Skeletal muscle cell (primary cell): ENCODE measurements at regions not wholly inside any gene's neighbourhood (a gene's known extent, or its start where the extent isn't known, plus 50 kb on each side); places are given as distances from the start of the nearest gene placed in this dataset.
A peak's percentile ranks its signal among the peaks of the same experiment; 100 is the strongest.
"Not testable (repeated sequence)": the region's sequence is repeated elsewhere in the genome, so short reads cannot be mapped to it uniquely, and the experiment has no call there.

Experiments used
- DNase-seq: peaks from one replicate; pipeline ENCODE4 v3.0.0-alpha.2; 2010; ENCODE audit warnings: low read depth
- H3K4me3 ChIP-seq: 2 replicates; pipeline ENCODE4 v1.5.1; 2011; ENCODE audit warnings: low read depth, mild to moderate bottlenecking, control low read depth, low read length, moderate library complexity

DNA sequence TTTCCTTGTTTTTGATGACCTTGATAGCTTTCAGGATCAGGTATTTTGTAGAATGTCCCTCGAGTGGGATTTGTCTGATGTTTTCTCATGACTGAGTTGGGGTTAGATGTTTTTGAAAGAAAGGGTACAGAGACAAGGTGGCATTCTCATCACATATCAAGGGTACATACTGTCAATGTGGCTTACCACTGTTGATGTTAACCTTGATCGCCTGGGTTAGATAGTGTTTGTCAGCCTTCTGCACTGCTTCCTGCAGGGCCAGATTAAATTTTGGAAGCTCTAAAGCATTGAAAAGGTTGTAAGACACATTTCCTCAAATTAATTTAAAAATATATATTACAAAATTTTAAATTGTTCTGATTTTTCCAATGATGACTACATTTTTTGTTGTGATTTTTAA lies 287.4 kb upstream of the ACTBL2 start:
- no peak for DNase-seq
- no peak overlapping the region for H3K4me3 ChIP-seq

DNA sequence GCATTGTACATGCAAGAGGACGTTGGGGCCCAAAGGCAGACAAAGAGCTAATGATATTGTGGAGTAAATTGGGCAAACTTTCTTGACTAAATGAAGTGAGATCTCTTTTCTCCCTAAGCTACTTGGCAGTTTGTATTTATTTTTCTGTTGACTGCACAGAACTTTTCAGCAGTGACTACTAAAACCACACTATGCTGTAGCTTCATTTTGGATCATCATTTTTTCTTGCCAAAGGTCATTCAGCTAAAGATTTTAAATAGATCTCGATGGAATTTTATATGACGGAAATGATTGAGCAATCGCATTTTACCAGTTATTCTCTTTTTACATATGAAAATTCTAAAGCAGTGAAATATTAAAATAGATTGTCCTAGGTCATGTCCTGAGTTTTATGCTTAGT lies 286.1 kb upstream of the ACTBL2 start:
- H3K4me3 ChIP-seq = no peak overlapping the region
- no peak for DNase-seq

DNA sequence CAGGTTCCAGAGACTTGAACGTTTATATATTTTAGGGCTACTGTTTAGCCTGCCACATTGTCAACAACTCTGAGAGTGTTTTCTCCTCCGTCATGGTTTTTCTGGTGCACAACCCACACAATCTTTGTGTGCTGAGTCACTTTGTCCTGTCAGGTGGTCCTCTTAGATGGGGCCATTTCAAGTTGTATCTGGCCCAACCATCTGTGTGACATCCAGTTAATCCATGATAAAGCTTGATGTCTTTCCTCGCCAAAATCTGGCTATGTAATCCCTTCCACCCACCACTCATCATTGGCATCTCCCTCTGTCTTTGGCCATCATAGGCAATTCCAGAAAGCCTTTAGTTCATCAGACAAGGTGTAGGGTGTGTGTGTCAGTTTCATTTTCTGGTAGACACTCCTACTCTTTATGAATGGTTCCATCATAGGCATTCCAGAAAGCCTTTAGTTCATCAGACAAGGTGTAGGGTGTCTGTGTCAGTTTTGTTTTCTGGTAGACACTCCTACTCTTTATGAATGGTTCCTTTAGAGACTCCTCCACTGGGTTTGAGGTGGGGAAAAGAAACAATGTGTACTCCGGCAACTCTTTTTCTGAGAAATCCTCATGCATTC lies 282.0 kb upstream of the ACTBL2 start:
- no peak for DNase-seq
- H3K4me3 ChIP-seq = no peak overlapping the region

DNA sequence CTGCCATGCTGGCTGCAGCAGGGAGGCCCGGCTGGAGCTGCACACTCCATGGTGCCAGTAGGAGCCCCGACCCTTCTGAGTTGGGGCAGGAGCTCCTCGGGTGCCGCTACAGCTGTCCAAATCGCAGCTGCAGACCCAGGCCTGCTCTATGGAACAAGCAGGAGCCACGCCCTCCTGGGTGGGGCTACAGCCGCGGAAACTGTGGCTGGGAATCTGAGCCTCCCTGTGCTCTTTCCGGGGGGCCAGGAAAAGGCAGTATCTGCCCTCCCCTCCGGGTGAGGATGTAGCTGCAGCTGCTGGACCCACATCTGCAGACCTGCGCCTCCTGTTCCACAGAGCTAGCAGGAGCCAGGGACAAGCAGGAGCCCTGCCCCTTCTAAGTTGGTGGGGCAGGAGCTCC lies 278.9 kb upstream of the ACTBL2 start:
- DNase-seq = no peak
- H3K4me3 ChIP-seq = no peak overlapping the region

DNA sequence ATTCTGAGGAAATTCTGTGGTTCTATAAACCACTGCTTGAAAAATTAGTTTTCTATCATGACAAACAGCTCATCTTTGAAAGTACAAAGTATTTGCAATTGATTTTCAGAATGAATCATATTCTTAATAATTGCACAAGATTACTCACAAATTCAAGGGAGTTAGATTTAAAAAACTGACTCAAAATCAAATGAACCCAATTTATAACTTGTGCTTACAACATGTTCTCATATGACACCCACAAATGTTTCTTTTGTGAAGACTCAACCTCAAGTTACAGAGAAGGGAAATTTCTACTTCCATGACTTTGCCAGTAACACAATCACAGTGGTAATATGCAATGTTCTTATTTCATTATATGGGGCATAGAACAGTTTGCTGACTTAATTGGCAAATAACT lies 272.0 kb upstream of the ACTBL2 start:
- no peak for DNase-seq
- H3K4me3 ChIP-seq = no peak overlapping the region

DNA sequence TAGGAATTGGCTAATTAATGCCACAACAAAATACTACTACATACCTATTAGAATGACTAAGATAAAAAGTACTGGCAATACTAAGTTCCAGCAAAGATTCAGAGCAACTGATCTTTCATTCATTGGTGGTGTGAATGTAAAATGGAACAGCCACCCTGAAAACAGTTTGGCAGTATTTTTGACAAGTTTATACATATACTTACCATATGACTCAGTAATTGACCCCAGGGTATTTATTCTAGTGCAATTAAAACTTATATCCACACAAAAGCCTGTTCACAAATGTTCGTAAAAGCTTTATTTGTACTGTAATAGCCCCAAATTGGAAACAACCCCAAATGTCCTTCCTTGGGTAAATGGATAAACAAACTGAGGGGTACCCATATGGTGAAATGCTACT lies 270.8 kb upstream of the ACTBL2 start:
- H3K4me3 ChIP-seq = no peak overlapping the region
- no peak for DNase-seq

DNA sequence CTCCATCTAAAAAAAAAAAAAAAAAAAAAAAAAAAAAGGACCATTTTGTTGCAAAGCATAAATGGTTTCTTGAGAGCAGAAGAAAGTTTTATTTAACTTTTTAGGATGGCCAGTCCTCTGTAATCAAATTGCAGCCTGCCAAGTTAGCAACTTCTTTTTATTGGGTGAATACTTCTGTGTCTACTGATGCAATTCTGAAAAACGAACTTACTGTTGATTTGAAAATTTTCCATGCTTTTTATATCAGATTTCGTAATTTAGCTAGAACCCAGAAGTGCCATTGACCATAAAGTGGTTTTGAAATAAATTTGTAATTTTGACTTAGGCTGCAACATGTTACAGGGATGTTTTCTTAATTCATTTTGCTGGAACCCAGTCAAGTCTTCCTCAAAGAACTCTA lies 269.1 kb upstream of the ACTBL2 start:
- no peak for DNase-seq
- no peak overlapping the region for H3K4me3 ChIP-seq

DNA sequence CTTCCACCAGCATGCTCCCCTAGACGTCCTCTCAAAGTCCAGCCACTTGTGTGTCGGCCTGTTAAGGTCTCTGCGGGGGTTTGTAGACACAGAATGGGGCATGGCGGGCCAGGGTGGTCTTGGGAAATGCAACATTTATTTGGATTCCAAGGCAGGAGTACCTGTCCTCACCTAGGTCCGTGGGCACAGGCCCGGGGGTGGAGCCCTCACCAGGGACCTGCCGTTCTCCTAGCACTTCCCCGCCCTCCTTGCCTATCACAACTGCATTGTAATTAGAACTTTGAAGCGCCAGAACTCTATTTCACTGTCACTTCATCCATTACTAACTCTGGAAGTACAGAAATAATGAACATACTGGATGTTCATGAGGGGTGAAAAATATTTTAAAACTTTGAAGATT lies 268.3 kb upstream of the ACTBL2 start:
- H3K4me3 ChIP-seq = no peak overlapping the region
- no peak for DNase-seq

DNA sequence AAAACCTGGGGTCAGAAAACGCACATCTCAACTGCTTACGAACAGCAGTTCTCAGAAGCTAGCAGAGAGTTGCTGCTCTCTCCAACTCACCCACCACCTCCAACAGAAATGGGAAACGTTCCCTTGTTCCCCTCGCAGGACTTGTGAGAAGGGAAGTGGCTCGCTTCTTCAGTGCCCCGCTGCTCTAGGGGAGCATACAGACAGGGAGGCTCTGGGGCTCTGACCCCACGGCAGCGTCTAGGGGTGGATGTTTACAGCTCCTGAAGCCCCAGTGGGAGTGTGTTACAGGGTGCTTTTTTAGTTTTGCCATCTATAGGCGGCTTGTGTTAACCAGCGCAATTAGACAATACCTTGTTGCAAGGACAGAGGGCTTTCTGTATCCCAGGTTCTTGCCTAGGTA lies 267.7 kb upstream of the ACTBL2 start:
- no peak overlapping the region for H3K4me3 ChIP-seq
- no peak for DNase-seq

DNA sequence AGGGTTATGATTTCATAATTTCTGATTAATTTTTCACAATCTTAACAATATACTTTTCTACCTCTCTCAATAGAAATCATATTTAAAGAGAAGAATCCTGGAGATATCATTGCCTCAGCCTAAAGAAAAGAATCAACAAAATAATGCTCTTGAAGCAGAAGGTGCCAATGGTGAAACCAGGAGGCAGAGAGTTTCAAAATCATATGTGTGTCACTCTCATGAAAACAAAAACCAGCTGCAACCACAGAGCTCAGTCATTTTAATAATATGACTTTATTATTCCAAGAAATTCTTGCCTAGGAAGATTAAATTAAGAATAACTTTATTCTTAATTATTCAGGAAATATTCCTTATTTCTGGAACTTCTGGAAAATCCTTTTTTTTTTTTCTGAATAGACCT lies 266.8 kb upstream of the ACTBL2 start:
- no peak for DNase-seq
- H3K4me3 ChIP-seq = no peak overlapping the region

DNA sequence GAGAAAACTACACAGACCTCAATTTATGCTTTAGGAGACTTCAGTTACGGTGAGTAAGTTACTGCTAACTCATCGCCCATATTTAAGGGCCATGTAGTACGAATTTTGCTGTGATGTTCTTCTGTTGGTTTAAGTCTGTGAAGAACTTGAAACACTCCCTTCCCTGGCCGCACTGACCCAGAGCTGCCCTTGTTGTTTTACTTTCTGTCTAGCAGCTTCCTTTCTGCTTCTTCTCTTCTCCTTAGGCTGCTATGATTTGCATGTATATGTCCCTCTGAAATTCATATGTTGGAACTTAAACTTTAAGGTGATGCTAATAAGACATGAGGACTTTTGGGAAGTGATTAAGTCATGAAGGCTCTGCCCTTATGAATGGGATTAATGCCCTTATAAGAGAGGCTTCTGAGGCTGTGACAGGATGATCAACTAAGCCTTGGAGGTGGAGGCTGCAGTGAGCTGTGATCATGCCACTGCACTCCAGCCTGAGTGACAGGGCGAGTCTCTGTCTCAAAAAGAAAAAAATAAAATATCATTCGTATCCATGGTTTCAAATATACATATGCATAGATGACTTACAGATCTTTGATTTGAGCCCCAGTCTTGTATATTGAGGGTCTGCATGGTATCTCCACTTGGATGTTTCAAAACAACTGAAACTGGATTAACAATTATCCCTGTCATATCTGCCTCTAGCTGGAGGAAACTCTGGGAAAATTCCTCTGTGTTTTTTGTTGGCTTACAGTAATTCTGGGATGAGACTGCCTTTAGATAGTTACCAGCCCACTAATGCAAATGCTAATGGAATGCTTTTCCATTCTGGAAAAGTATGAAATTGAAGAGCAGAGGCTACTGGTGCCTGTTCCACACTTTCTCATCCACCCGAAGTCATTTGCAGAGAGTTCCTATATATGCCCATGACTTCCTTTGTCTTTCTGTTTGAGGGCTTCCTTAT lies 263.4 kb upstream of the ACTBL2 start:
- no peak for DNase-seq
- H3K4me3 ChIP-seq = no peak overlapping the region

DNA sequence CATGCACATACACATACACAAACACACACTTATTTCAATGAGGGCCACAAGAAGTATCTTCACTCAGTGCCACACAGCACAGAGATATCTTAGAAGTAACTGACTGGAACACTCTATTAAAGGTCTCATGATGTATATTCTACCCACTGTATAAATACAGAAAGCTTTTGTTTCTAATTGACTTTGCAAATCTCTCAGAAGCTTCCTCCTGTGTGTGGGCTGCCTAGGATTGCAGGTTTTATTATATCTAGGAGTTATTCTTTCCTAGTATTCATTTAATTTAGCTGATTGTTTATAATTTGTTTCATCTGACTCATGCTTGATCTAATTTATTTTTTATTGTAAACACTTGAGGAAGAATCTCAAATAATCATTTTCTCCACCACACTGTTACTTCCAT lies 262.4 kb upstream of the ACTBL2 start:
- DNase-seq = no peak
- H3K4me3 ChIP-seq = no peak overlapping the region

DNA sequence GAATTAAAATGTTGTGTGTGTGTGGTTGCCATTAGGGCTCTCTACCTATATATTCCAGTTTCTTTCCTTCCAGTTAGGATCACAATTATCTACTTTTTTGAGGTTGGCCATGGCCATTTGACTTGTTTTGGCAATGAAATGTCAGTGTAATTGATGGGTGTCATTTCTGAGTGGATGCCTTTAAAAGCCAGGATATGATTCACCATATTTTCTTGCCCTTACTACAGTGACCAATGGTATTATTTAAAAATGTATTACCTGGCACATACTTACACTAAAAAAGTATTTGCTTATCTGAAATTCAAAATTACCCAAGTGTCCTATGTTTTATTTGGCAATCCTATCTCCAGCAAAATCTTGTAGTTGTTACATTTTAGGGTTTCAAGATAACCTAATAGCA lies 258.7 kb upstream of the ACTBL2 start:
- H3K4me3 ChIP-seq = no peak overlapping the region

DNA sequence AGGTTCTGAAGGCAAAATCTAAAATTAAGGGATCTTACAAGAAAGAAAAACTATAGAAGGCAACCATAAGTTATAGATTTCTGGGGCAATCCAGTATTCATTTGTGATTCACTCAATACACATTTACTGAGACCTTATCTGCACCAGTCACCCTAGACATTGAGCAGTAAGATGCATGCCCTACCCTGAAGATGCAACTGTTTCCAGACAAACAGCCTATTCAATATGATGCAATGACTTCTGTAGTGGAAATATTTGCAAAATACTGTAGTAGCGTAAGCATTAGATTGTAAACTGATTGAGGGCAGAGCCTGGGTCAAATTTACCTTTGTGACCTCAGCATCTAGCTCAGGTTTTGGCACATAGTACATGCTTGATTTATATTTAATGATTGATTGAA lies 256.2 kb upstream of the ACTBL2 start:
- DNase-seq = no peak
- H3K4me3 ChIP-seq = no peak overlapping the region

More for the DNA sequence above, 258.7 kb upstream of the ACTBL2 start:
- DNase-seq = no peak

DNA sequence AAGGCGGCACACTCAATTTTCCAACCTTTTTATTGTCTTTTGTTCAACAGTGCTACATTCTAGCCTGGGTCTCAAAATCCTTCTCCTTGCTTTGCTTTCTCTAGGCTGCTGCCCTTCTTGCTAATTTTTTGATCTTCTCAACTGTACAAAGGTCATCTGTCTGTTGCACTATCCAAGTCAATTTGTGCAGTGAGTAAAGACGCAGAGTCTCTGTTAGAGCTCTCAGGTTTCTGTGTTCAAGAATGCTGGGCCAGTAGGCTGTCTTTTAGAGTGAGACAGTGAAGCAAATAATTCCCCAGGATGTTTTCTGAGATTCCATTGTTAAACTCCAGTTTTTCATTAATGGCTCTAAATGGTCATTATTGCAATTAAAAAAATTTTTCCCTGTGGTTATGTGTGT lies 255.7 kb upstream of the ACTBL2 start:
- no peak overlapping the region for H3K4me3 ChIP-seq
- no peak for DNase-seq

DNA sequence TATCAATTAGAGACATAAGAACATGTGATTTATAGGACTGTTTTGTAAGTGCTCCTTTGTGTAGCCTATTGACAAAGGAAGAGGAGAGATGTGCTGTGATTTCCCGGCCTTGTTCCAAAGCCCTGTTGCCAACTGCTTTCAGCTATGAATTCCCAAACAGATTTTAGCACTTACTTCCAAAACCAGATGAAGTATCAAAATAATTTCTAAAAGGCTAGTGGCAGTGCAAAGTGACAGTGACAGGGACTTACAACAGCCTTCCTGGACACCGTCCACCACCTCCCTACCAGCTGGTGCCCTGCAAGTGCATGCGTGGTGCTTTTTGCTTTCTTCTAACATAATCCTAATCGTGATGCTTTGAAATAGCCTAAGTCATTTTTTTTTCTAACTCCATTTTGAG lies 254.1 kb upstream of the ACTBL2 start:
- no peak for DNase-seq

DNA sequence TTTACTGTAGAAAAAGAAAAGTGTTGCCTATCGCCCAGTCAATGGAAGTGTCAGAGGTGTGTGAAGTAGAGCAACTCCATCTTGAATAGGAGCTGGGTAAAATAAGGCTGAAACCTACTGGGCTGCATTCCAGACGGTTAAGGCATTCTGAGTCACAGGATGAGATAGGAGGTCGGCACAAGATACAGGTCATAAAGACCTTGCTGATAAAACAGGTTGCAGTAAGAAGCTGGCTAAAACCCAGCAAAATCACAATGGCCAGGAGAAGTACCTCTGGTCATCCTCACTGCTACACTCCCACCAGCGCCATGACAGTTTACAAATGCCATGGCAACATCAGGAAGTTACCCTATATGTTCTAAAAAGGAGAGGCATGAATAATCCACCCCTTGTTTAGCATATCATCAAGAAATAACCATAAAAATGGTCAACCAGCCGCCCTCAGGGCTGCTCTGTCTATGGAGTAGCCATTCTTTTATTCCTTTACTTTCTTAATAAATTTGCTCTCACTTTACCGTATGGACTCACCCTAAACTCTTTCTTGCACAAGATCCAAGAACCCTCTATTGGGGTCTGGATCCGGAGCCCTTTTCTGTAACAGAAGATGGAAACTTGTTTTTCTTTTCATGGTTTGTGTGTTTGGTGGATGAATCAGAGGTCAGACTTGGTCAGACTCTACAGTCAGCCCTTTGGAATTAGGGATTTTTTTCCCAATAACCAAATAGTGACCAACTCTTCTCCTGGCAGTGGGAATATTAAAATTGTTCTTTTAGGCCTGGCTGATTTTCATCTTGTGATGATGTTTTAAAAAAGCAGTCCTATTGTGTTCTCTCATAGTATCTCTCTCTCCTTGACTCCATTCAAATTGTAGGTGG lies 252.9 kb upstream of the ACTBL2 start:
- peak; percentile 79 for DNase-seq

More for the DNA sequence above, 254.1 kb upstream of the ACTBL2 start:
- H3K4me3 ChIP-seq = no peak overlapping the region

DNA sequence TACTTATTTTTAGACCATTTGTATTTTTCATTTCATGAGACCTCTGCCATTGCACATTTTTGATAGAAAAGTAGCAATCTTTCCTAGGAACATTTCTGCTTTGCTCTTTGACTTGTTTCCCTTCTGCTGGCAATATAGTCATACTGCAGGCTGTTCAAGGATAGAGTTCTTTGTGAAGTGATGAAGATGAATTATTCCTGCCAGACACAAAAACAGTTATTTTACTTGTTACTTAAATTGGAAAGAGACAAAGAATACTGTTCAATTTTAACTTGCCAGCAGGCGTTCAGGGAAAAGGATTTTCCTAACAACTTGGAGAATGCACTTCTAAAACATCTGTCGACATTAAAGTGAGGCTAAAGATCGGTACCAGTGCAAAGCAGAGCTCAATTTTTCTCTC lies 251.7 kb upstream of the ACTBL2 start:
- DNase-seq = no peak
- H3K4me3 ChIP-seq = no peak overlapping the region

More for the DNA sequence above, 252.9 kb upstream of the ACTBL2 start:
- H3K4me3 ChIP-seq = not testable (repeated sequence)

DNA sequence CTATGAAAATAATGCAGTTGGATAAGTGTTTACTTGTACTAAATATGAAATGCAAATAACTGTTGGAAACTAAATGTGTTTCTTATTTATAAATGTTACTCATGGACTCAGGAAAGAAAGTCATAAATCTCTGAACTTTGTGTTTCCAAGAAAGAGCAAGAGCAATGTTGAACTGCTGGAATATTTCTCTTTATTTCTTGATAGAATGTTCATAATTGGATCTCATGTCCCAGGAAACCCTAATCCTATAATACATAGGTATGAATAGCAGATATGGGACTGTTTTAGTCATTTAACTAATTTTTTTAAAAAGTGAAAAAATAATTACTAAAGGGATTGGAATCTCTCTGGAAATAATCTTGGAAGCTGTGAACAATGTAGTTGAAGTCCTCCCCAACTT lies 245.0 kb upstream of the ACTBL2 start:
- DNase-seq = no peak
- H3K4me3 ChIP-seq = no peak overlapping the region
